H9 (cell line): ENCODE measurements at regions not wholly inside any gene's neighbourhood (a gene's known extent, or its start where the extent isn't known, plus 50 kb on each side); places are given as distances from the start of the nearest gene placed in this dataset.

ENCODE experiments used
- DNase-seq: peaks from one replicate; pipeline ENCODE4 v3.0.0-alpha.2; 2017
- H2AFZ ChIP-seq: one replicate; pipeline ENCODE4 v1.6.1; 2013; ENCODE audit warnings: mild to moderate bottlenecking, low read length, control low read depth, moderate library complexity
- H2AK5ac ChIP-seq: 2 replicates; pipeline ENCODE4 v1.6.1; 2013; ENCODE audit warnings: low read length, control low read depth, mixed read lengths; ENCODE audit not compliant: insufficient read length
- H2BK120ac ChIP-seq: one replicate; pipeline ENCODE4 v1.6.1; 2013; ENCODE audit warnings: low read depth, mild to moderate bottlenecking, low read length, control low read depth, inconsistent platforms; ENCODE audit not compliant: poor library complexity, severe bottlenecking
- H2BK12ac ChIP-seq: 2 replicates; pipeline ENCODE4 v1.6.1; 2013; ENCODE audit warnings: low read length, control low read depth, mixed read lengths, low read depth; ENCODE audit not compliant: insufficient read length
- H2BK15ac ChIP-seq: 2 replicates; pipeline ENCODE4 v1.6.1; 2013; ENCODE audit warnings: low read depth, low read length, control low read depth
- H2BK20ac ChIP-seq: one replicate; pipeline ENCODE4 v1.6.1; 2013; ENCODE audit warnings: low read depth, mild to moderate bottlenecking, low read length, control low read depth, inconsistent platforms; ENCODE audit not compliant: poor library complexity, severe bottlenecking
- H2BK5ac ChIP-seq: 2 replicates; pipeline ENCODE4 v1.6.1; 2013; ENCODE audit warnings: low read length, control low read depth, mixed read lengths; ENCODE audit not compliant: insufficient read length
- H3K14ac ChIP-seq: 2 replicates; pipeline ENCODE4 v1.6.1; 2013; ENCODE audit warnings: low read length, control low read depth; ENCODE audit not compliant: insufficient read depth
- H3K18ac ChIP-seq: 2 replicates; pipeline ENCODE4 v1.6.1; 2013; ENCODE audit warnings: low read depth, mild to moderate bottlenecking, mixed read lengths, low read length, control low read depth; ENCODE audit not compliant: insufficient read length
- H3K23ac ChIP-seq: 2 replicates; pipeline ENCODE4 v1.6.1; 2013; ENCODE audit warnings: low read length, control low read depth, mixed read lengths, low read depth; ENCODE audit not compliant: insufficient read length
- H3K23me2 ChIP-seq: 2 replicates; pipeline ENCODE4 v1.6.1; 2013; ENCODE audit warnings: low read depth, mild to moderate bottlenecking, mixed read lengths, low read length, control low read depth; ENCODE audit not compliant: insufficient read length, poor library complexity, severe bottlenecking
- H3K27ac ChIP-seq: 2 replicates; pipeline ENCODE4 v1.5.1; 2013; ENCODE audit warnings: low read length, control low read depth, mixed read lengths, low read depth; ENCODE audit not compliant: insufficient read length
- H3K27me3 ChIP-seq: 2 replicates; pipeline ENCODE4 v1.6.1; 2013; ENCODE audit warnings: low read length, control low read depth, inconsistent platforms; ENCODE audit not compliant: insufficient read depth
- H3K4ac ChIP-seq: 2 replicates; pipeline ENCODE4 v1.6.1; 2013; ENCODE audit warnings: low read depth, mild to moderate bottlenecking, control low read depth, inconsistent platforms, low read length, moderate library complexity
- H3K4me1 ChIP-seq: 2 replicates; pipeline ENCODE4 v1.6.1; 2013; ENCODE audit warnings: low read length, control low read depth, inconsistent platforms; ENCODE audit not compliant: insufficient read depth
- H3K4me2 ChIP-seq: 2 replicates; pipeline ENCODE4 v1.6.1; 2013; ENCODE audit warnings: low read length, control low read depth, mixed read lengths; ENCODE audit not compliant: insufficient read length, insufficient read depth
- H3K56ac ChIP-seq: 2 replicates; pipeline ENCODE4 v1.6.1; 2013; ENCODE audit warnings: low read depth, mild to moderate bottlenecking, mixed read lengths, low read length, control low read depth; ENCODE audit not compliant: insufficient read length
- H3K79me1 ChIP-seq: 2 replicates; pipeline ENCODE4 v1.6.1; 2013; ENCODE audit warnings: low read depth, mild to moderate bottlenecking, moderate library complexity, low read length, control low read depth, inconsistent platforms; ENCODE audit not compliant: insufficient read depth, poor library complexity, severe bottlenecking
- H3K79me2 ChIP-seq: 2 replicates; pipeline ENCODE4 v1.6.1; 2013; ENCODE audit warnings: low read length, control low read depth, inconsistent platforms; ENCODE audit not compliant: insufficient read depth
- H3K9ac ChIP-seq: 2 replicates; pipeline ENCODE4 v1.6.1; 2013; ENCODE audit warnings: low read length, control low read depth, mixed read lengths; ENCODE audit not compliant: insufficient read length; ENCODE audit errors: extremely low read depth
- H3K9me3 ChIP-seq: one replicate; pipeline ENCODE4 v1.6.1; 2013; ENCODE audit warnings: low read depth, low read length, inconsistent platforms; ENCODE audit not compliant: control insufficient read depth
- H3T11ph ChIP-seq: one replicate; pipeline ENCODE4 v1.6.1; 2013; ENCODE audit warnings: mild to moderate bottlenecking, low read length, control low read depth, inconsistent platforms
- H4K20me1 ChIP-seq: one replicate; pipeline ENCODE4 v1.6.1; 2013; ENCODE audit not compliant: control insufficient read depth, insufficient read length, insufficient read depth
- H4K5ac ChIP-seq: 2 replicates; pipeline ENCODE4 v1.6.1; 2013; ENCODE audit warnings: low read depth, mild to moderate bottlenecking, mixed read lengths, low read length, control low read depth; ENCODE audit not compliant: insufficient read length
- H4K8ac ChIP-seq: replicated peaks from 2 replicates; pipeline ENCODE4 v1.6.1; 2013; ENCODE audit warnings: low read length, control low read depth, mixed read lengths, low read depth; ENCODE audit not compliant: insufficient read length
- H4K91ac ChIP-seq: 2 replicates; pipeline ENCODE4 v1.6.1; 2013; ENCODE audit warnings: low read depth, mild to moderate bottlenecking, moderate library complexity, mixed read lengths, low read length, control low read depth; ENCODE audit not compliant: insufficient read length
- H3K27ac Mint-ChIP-seq, 3 experiments: 2 replicates in 2 of 3; 3 replicates in 1 of 3; pipeline ENCODE4 v1.8.0; 2020 to 2021; ENCODE audit warnings: mixed read lengths in 3 of 3, mild to moderate bottlenecking in 1 of 3, moderate library complexity in 1 of 3
- H3K27me3 Mint-ChIP-seq: 2 replicates; pipeline ENCODE4 v1.8.0; 2021; ENCODE audit warnings: low read depth, mild to moderate bottlenecking, moderate library complexity, mixed read lengths
- H3K36me3 Mint-ChIP-seq, 3 experiments: 2 replicates in 2 of 3; 3 replicates in 1 of 3; pipeline ENCODE4 v1.8.0; 2020 to 2021; ENCODE audit warnings: low read depth in 3 of 3, mixed read lengths in 3 of 3; ENCODE audit not compliant: insufficient read depth in 1 of 3
- H3K4me1 Mint-ChIP-seq, 2 experiments: 2 replicates each; pipeline ENCODE4 v1.8.0; 2020; ENCODE audit warnings: mixed read lengths in 2 of 2
- H3K4me3 Mint-ChIP-seq, 2 experiments: 2 replicates in 1 of 2; 3 replicates in 1 of 2; pipeline ENCODE4 v1.8.0; 2020 to 2021; ENCODE audit warnings: mild to moderate bottlenecking in 2 of 2, mixed read lengths in 2 of 2, moderate library complexity in 1 of 2
- H3K9me3 Mint-ChIP-seq, 2 experiments: 2 replicates in 1 of 2; 3 replicates in 1 of 2; pipeline ENCODE4 v1.8.0; 2020; ENCODE audit warnings: mild to moderate bottlenecking in 2 of 2, mixed read lengths in 2 of 2, moderate library complexity in 1 of 2
- CTCF ChIP-seq: fragments of 200-600 bp; sonication (generic); conservative IDR thresholded peaks from 3 replicates; pipeline ENCODE4 v1.8.0; 2021; ENCODE audit warnings: antibody characterized with exemption, mild to moderate bottlenecking

- no peak overlapping the region for H4K5ac ChIP-seq
Measured at GRCh38 chr3:102290241-102290640, 144.6 kb upstream of the ZPLD1 start.

More at GRCh38 chr3:102290241-102290640, 144.6 kb upstream of the ZPLD1 start:
- H2AFZ ChIP-seq, result no peak overlapping the region
- no peaks in the 10 kb centered on the region for H3K27me3 ChIP-seq
- H4K8ac ChIP-seq, result no peak overlapping the region
- H3K9me3 ChIP-seq, result no peaks in the 10 kb centered on the region
- DNase-seq, result no peak
- Mint-ChIP-seq H3K4me1 (peaks cover 11 to 13% of the 10 kb centered on the region in 2 experiments), H3K36me3 (peaks cover 8 to 18% (median 8%) of the 10 kb centered on the region in 3 experiments), H3K9me3 (peaks cover 16% of the 10 kb centered on the region in 2 experiments), H3K27ac (no peak overlapping the region; a peak in 1 of 7 replicates), H3K4me3 (no peak overlapping the region), H3K27me3 (no peaks in the 10 kb centered on the region)
- H2BK12ac ChIP-seq, result no peak overlapping the region
- H3K18ac ChIP-seq, result no peak overlapping the region
- no peak overlapping the region for H3K4ac ChIP-seq
- H4K20me1 ChIP-seq, result no peaks in the 10 kb centered on the region
- H4K91ac ChIP-seq, result no peak overlapping the region
- no peak overlapping the region for H3K4me2 ChIP-seq
- H3K27ac ChIP-seq, result no peak overlapping the region
- no peak overlapping the region for H2BK120ac ChIP-seq
- H3K56ac ChIP-seq, result no peak overlapping the region
- no peak overlapping the region for H2AK5ac ChIP-seq
- no peak overlapping the region for H3K23ac ChIP-seq
- H2BK20ac ChIP-seq, result no peak overlapping the region
- H3K23me2 ChIP-seq, result no peaks in the 10 kb centered on the region
- no peak overlapping the region for H2BK5ac ChIP-seq
- no peak overlapping the region for H2BK15ac ChIP-seq
- no peaks in the 10 kb centered on the region for H3K79me2 ChIP-seq
- no peak overlapping the region for H3K14ac ChIP-seq
- no peaks in the 10 kb centered on the region for H3K79me1 ChIP-seq
- no peak overlapping the region for H3K9ac ChIP-seq
- no peak overlapping the region for H3T11ph ChIP-seq
- no peak for TF ChIP-seq CTCF
- no peaks in the 10 kb centered on the region for H3K4me1 ChIP-seq
